NCI-H524 (cell line): ENCODE measurements at regions not wholly inside any gene's neighbourhood (a gene's known extent, or its start where the extent isn't known, plus 50 kb on each side); places are given as distances from the start of the nearest gene placed in this dataset.

Source experiments
- DNase-seq, 2 experiments: peaks; one replicate each; lab custom pipeline; 2025; lab: John Stamatoyannopoulos, UW

- DNase-seq: no peak
These were observed 79.4 kb downstream of the PDGFA start for GRCh38 chr7:440059-440749.

GRCh38 chr7:441684-442421, 77.8 kb downstream of the PDGFA start:
- no peak for DNase-seq

- DNase-seq: no peak
These were observed 77.2 kb downstream of the PDGFA start for GRCh38 chr7:442457-442856.

- DNase-seq: no peak
These were observed 76.3 kb downstream of the PDGFA start for GRCh38 chr7:443279-443833.

GRCh38 chr7:444606-445005, 75.0 kb downstream of the PDGFA start:
- DNase-seq: no peak

GRCh38 chr7:445020-445419, 74.6 kb downstream of the PDGFA start:
- no peak for DNase-seq

GRCh38 chr7:445563-446288, 73.9 kb downstream of the PDGFA start:
- no peak for DNase-seq

- DNase-seq: no peak
These were observed 73.2 kb downstream of the PDGFA start for GRCh38 chr7:446289-446935.
